RWPE2 (cell line): ENCODE measurements at regions not wholly inside any gene's neighbourhood (a gene's known extent, or its start where the extent isn't known, plus 50 kb on each side); places are given as distances from the start of the nearest gene placed in this dataset.

Source experiments
- ATAC-seq: fragments of 200-7000 bp; cut with Tn5 transposase; 3 replicates; pipeline ENCODE4 v1.9.1; 2021; ENCODE audit warnings: low read depth
- DNase-seq: peaks from one replicate; pipeline ENCODE4 v3.0.0-alpha.2; 2020; ENCODE audit warnings: low spot score
- H3K27ac ChIP-seq: fragments of 450-650 bp; 2 replicates; pipeline ENCODE4 v1.5.1; 2017; ENCODE audit warnings: mild to moderate bottlenecking; ENCODE audit not compliant: poor library complexity, severe bottlenecking
- H3K27me3 ChIP-seq: fragments of 250-450 bp; sonication (Bioruptor Pico); 2 replicates; pipeline ENCODE4 v1.5.1; 2021; ENCODE audit warnings: mild to moderate bottlenecking, moderate library complexity; ENCODE audit not compliant: insufficient read depth, poor library complexity, severe bottlenecking
- H3K36me3 ChIP-seq: fragments of 250-450 bp; sonication (Bioruptor Pico); 2 replicates; pipeline ENCODE4 v1.5.1; 2020; ENCODE audit warnings: low read depth, mild to moderate bottlenecking, moderate library complexity
- H3K4me1 ChIP-seq: fragments of 250-450 bp; sonication (Bioruptor Pico); 2 replicates; pipeline ENCODE4 v1.5.1; 2021; ENCODE audit warnings: mild to moderate bottlenecking, moderate library complexity; ENCODE audit not compliant: insufficient read depth, poor library complexity, severe bottlenecking
- H3K4me3 ChIP-seq: fragments of 250-450 bp; sonication (Bioruptor Pico); 2 replicates; pipeline ENCODE4 v1.5.1; 2021; ENCODE audit warnings: mild to moderate bottlenecking, moderate library complexity; ENCODE audit not compliant: severe bottlenecking
- H3K9me3 ChIP-seq: fragments of 250-450 bp; sonication (Bioruptor Pico); 2 replicates; pipeline ENCODE4 v1.5.1; 2021; ENCODE audit warnings: mild to moderate bottlenecking, moderate library complexity; ENCODE audit not compliant: severe bottlenecking
- TF ChIP-seq, protein P1 (sequence below): fragments of 450-650 bp; IDR thresholded peaks from one replicate; pipeline ENCODE4 v1.5.1; 2017; ENCODE audit warnings: mild to moderate bottlenecking, moderate library complexity; ENCODE audit not compliant: poor library complexity, severe bottlenecking

DNA sequence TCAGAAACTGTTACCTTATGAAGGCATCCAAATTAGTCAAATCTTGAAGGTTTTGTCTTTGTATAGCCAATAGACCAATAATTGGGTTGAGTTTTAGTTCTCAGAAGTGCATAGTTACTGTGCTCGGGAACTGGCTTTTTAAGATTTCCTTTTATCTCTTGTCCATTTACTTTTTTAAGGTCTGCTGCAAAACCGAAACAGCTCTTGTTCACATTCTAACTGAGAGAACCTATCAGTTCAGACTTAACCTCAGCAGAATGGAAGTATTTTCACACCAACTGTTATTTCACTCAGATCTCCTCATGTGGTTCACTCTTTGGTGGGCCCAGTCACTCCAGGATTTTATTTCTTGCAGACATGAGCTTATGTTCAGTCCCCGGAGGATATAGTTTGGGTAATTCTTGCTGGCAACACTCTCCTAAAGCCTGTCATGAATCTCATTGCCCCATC is 55.5 kb downstream of the TPBG start:
- Histone ChIP-seq H3K27ac (no peak overlapping the region), H3K9me3 (no peaks in the 10 kb centered on the region), H3K4me3 (no peak overlapping the region), H3K36me3 (peaks cover 6% of the 10 kb centered on the region; the same call in 1 of the 2 replicates), H3K27me3 (no peaks in the 10 kb centered on the region), H3K4me1 (peaks cover 8% of the 10 kb centered on the region)
- DNase-seq (no peak), ATAC-seq (no peak)
- TF ChIP-seq, protein P1, sequence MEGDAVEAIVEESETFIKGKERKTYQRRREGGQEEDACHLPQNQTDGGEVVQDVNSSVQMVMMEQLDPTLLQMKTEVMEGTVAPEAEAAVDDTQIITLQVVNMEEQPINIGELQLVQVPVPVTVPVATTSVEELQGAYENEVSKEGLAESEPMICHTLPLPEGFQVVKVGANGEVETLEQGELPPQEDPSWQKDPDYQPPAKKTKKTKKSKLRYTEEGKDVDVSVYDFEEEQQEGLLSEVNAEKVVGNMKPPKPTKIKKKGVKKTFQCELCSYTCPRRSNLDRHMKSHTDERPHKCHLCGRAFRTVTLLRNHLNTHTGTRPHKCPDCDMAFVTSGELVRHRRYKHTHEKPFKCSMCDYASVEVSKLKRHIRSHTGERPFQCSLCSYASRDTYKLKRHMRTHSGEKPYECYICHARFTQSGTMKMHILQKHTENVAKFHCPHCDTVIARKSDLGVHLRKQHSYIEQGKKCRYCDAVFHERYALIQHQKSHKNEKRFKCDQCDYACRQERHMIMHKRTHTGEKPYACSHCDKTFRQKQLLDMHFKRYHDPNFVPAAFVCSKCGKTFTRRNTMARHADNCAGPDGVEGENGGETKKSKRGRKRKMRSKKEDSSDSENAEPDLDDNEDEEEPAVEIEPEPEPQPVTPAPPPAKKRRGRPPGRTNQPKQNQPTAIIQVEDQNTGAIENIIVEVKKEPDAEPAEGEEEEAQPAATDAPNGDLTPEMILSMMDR, result no peak

- Histone ChIP-seq H3K36me3 (peaks cover 6% of the 10 kb centered on the region; the same call in 1 of the 2 replicates), H3K27me3 (no peaks in the 10 kb centered on the region), H3K4me1 (peaks cover 8% of the 10 kb centered on the region), H3K4me3 (no peak overlapping the region), H3K9me3 (no peaks in the 10 kb centered on the region), H3K27ac (no peak overlapping the region)
- ATAC-seq, result no peak
- no peak for DNase-seq
- TF ChIP-seq, protein P1, result no peak
These were observed 56.2 kb downstream of the TPBG start for GRCh38 chr6:82419859-82420258.

DNA sequence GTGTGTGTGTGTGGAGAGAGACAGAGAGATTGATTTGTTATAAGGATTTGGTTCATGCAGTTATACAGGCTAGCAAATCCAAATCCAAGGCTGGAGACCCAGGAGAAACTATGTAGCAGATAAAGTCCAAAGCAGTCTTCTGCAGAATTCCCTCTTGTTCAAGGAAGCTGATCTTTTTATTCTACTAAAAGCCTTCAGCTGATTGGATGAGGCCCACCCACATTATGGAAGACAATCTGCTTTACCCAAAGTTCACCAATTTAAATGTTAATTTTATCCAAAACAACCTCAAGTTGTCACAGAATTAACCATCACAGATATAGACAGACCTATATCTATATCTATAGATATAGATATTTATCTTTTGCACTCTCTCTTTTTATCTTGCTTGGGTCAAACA is 67.0 kb downstream of the TPBG start:
- H3K27me3 ChIP-seq, result no peaks in the 10 kb centered on the region
- H3K4me3 ChIP-seq, result no peak overlapping the region
- H3K4me1 ChIP-seq, result no peaks in the 10 kb centered on the region
- peaks cover 4% of the 10 kb centered on the region; the same call in 1 of the 2 replicates for H3K36me3 ChIP-seq
- TF ChIP-seq, protein P1, result no peak
- no peak overlapping the region for H3K27ac ChIP-seq
- DNase-seq (no peak), ATAC-seq (no peak)
- no peaks in the 10 kb centered on the region for H3K9me3 ChIP-seq

GRCh38 chr6:82436740-82437139 is 73.1 kb downstream of the TPBG start:
- TF ChIP-seq, protein P1, result no peak
- DNase-seq (no peak), ATAC-seq (no peak)
- H3K4me3 ChIP-seq, result no peak overlapping the region
- no peaks in the 10 kb centered on the region for H3K9me3 ChIP-seq
- no peaks in the 10 kb centered on the region for H3K27me3 ChIP-seq
- H3K36me3 ChIP-seq, result no peaks in the 10 kb centered on the region
- no peaks in the 10 kb centered on the region for H3K4me1 ChIP-seq
- no peak overlapping the region for H3K27ac ChIP-seq

DNA sequence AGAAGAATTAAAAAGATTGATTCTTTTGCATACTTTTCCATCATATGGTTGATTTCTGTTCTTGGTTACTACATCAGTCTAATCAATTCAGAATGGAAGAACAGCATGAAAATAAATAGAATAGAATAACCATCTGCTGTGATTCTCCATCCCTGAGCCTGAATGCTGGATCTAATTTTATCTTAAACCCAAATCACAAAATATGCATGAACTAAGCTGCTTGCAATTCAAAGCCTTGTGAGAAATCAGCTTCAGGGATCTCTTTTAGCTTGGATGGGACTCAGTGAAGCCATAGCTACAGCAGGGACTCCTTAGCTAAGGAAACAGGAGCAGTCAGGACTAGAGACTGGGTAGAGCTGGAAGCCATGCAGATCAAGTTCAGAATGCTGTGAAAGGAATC is 74.1 kb downstream of the TPBG start:
- TF ChIP-seq, protein P1, result no peak
- Histone ChIP-seq H3K4me1 (no peaks in the 10 kb centered on the region), H3K4me3 (no peak overlapping the region), H3K27me3 (no peaks in the 10 kb centered on the region), H3K9me3 (no peaks in the 10 kb centered on the region), H3K36me3 (no peaks in the 10 kb centered on the region), H3K27ac (no peak overlapping the region)
- ATAC-seq (no peak), DNase-seq (no peak)
